Neural progenitor cell (in vitro differentiated cells): ENCODE measurements at regions not wholly inside any gene's neighbourhood (a gene's known extent, or its start where the extent isn't known, plus 50 kb on each side); places are given as distances from the start of the nearest gene placed in this dataset.

ENCODE experiments used
- CTCF ChIP-seq: fragments of 200-600 bp; sonication (generic); IDR thresholded peaks from 2 replicates; pipeline ENCODE4 v1.5.1; 2017; ENCODE audit warnings: antibody characterized with exemption, mild to moderate bottlenecking
- EZH2 ChIP-seq: fragments of 200-600 bp; sonication (generic); IDR thresholded peaks from 2 replicates; pipeline ENCODE4 v1.6.1; 2017; ENCODE audit warnings: antibody characterized with exemption, mild to moderate bottlenecking, moderate library complexity

DNA sequence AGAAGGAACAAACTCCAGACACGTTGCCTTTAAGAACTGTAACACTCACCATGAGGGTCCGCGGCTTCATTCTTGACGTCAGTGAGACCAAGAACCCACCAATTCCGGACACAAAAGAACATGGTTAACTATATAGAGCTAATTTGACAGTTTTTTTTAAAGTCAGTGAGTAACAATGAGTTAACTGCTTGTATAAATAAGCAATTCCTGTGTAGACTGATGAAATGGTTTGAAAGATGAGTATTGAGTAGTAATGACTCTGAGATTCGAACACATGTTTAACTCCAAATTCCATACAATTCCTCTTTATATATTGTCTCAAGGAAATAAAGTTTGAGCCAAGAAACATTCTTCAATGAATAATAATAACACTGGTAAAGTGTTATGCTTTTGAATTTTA is 478.0 kb downstream of the MMUT start:
- TF ChIP-seq CTCF (no peak), EZH2 (no peak)
